GM12878 (cell line): ENCODE measurements at regions not wholly inside any gene's neighbourhood (a gene's known extent, or its start where the extent isn't known, plus 50 kb on each side); places are given as distances from the start of the nearest gene placed in this dataset.

Experiments
- ATAC-seq: fragments of 200-7000 bp; cut with Tn5 transposase; 3 replicates; pipeline ENCODE4 v1.9.1; 2020; ENCODE audit warnings: mild to moderate bottlenecking, moderate library complexity
- BruUV-seq: library from RNA; stranded (reverse); fragments of 400-500 nt; replicated peaks from 2 replicates; lab custom pipeline; 2021; lab: Mats Ljungman, UMichigan
- CTCF ChIA-PET: fragments of 300-600 bp; sonication (Branson Sonifier 250); formaldehyde crosslinking; extraction: SDS; loops from one replicate; lab custom pipeline; 2021; ENCODE audit warnings: inconsistent platforms; lab: Yijun Ruan, JAX
- POLR2A ChIA-PET: fragments of 350-600 bp; formaldehyde crosslinking; extraction: SDS; loops from one replicate; lab custom pipeline; 2021; ENCODE audit warnings: inconsistent platforms; lab: Charles Lee
- RAD21 ChIA-PET: fragments of 300-600 bp; sonication (Branson Sonifier 250); formaldehyde crosslinking; loops from one replicate; lab custom pipeline; 2023; ENCODE audit warnings: antibody characterized with exemption; ENCODE audit not compliant: unreplicated experiment; lab: Charles Lee
- SMC1A ChIA-PET: fragments of 300-600 bp; sonication (Branson Sonifier 250); formaldehyde crosslinking; loops from one replicate; lab custom pipeline; 2023; ENCODE audit not compliant: unreplicated experiment, uncharacterized antibody; lab: Charles Lee
- DNase-seq: peaks from one replicate; pipeline ENCODE4 v3.0.0-alpha.2; 2011; ENCODE audit warnings: low read depth, low spot score
- FAIRE-seq: peaks from 3 replicates; lab custom pipeline; 2011; peaks lifted over from hg19 to GRCh38; lab: Jason Lieb, UNC
- H2AFZ ChIP-seq: 2 replicates; pipeline ENCODE4 v1.6.0; 2011; ENCODE audit warnings: low read depth, low read length, control low read depth; ENCODE audit not compliant: control insufficient read depth
- H3K27ac ChIP-seq: 2 replicates; pipeline ENCODE4 v1.5.1; 2011; ENCODE audit warnings: control low read depth; ENCODE audit not compliant: control insufficient read depth, insufficient read depth
- H3K27me3 ChIP-seq, 2 experiments: replicated peaks in 1 of 2; 2 replicates each; pipeline versions ENCODE4 v1.6.0 to v1.6.1; 2011; ENCODE audit warnings: low read length in 1 of 2; ENCODE audit not compliant: control insufficient read depth in 2 of 2, insufficient read depth in 2 of 2
- H3K36me3 ChIP-seq, 2 experiments: 2 replicates each; pipeline ENCODE4 v1.5.1; 2011; ENCODE audit warnings: low read length in 1 of 2; ENCODE audit not compliant: control insufficient read depth in 2 of 2, insufficient read depth in 2 of 2
- H3K4me1 ChIP-seq: 2 replicates; pipeline ENCODE4 v1.6.1; 2011; ENCODE audit warnings: mild to moderate bottlenecking, low read length, moderate library complexity, mixed read lengths; ENCODE audit not compliant: control insufficient read depth, insufficient read depth
- H3K4me2 ChIP-seq: 2 replicates; pipeline ENCODE4 v1.6.0; 2011; ENCODE audit warnings: control low read depth; ENCODE audit not compliant: control insufficient read depth, insufficient read depth
- H3K4me3 ChIP-seq: fragments of 200-600 bp; sonication (generic); 2 replicates; pipeline ENCODE4 v1.5.1; 2016
- H3K79me2 ChIP-seq: 2 replicates; pipeline ENCODE4 v1.6.0; 2011; ENCODE audit warnings: low read length; ENCODE audit not compliant: control insufficient read depth, insufficient read depth
- H3K9ac ChIP-seq: 2 replicates; pipeline ENCODE4 v1.8.0; 2011; ENCODE audit warnings: low read length, control low read depth, mixed read lengths; ENCODE audit not compliant: control insufficient read depth, insufficient read depth
- H3K9me3 ChIP-seq: replicated peaks from 3 replicates; pipeline ENCODE4 v1.5.1; 2011; ENCODE audit warnings: mild to moderate bottlenecking, low read length; ENCODE audit not compliant: control insufficient read depth, insufficient read depth
- H4K20me1 ChIP-seq: 2 replicates; pipeline ENCODE4 v1.6.0; 2011; ENCODE audit not compliant: control insufficient read depth, insufficient read depth
- CREB1 ChIP-seq: IDR thresholded peaks from 2 replicates; pipeline ENCODE4 v1.6.1; 2012; ENCODE audit warnings: low read depth, mild to moderate bottlenecking, inconsistent platforms
- CUX1 ChIP-seq: IDR thresholded peaks from 2 replicates; pipeline ENCODE4 v1.6.1; 2012; ENCODE audit warnings: improper control_type of control experiment, low read depth, low read length; ENCODE audit not compliant: insufficient replicate concordance
- HDAC6 ChIP-seq: fragments of 200-600 bp; sonication (generic); IDR thresholded peaks from one replicate; pipeline ENCODE4 v1.8.0; 2017; ENCODE audit warnings: antibody characterized with exemption; ENCODE audit not compliant: unreplicated experiment
- KLF5 ChIP-seq: fragments of 450-650 bp; IDR thresholded peaks from 2 replicates; pipeline ENCODE4 v1.6.1; 2014; ENCODE audit warnings: mild to moderate bottlenecking; ENCODE audit not compliant: partially characterized antibody
- PAX8 ChIP-seq: fragments of 450-650 bp; IDR thresholded peaks from 2 replicates; pipeline ENCODE4 v1.6.1; 2017; ENCODE audit warnings: mild to moderate bottlenecking, moderate library complexity
- POLR2AphosphoS2 ChIP-seq: IDR thresholded peaks from 2 replicates; pipeline ENCODE4 v1.6.1; 2011; ENCODE audit warnings: low read depth, mild to moderate bottlenecking, low read length, improper control_type of control experiment, moderate library complexity
- SREBF1 ChIP-seq: IDR thresholded peaks from 2 replicates; pipeline ENCODE4 v1.6.1; 2012; ENCODE audit warnings: mild to moderate bottlenecking, low read length
- STAT1 ChIP-seq: fragments of 450-650 bp; conservative IDR thresholded peaks from 2 replicates; pipeline ENCODE4 v1.6.1; 2014; ENCODE audit warnings: antibody characterized with exemption, mild to moderate bottlenecking
- SUZ12 ChIP-seq: fragments of 200-600 bp; sonication (generic); IDR thresholded peaks from one replicate; pipeline ENCODE4 v1.6.1; 2018; ENCODE audit warnings: antibody characterized with exemption, mild to moderate bottlenecking; ENCODE audit not compliant: unreplicated experiment
- USF1 ChIP-seq: IDR thresholded peaks from 2 replicates; pipeline ENCODE4 v1.6.1; 2011; ENCODE audit warnings: borderline replicate concordance, low read depth, mild to moderate bottlenecking, moderate library complexity, mixed read lengths, low read length; ENCODE audit not compliant: insufficient read depth; ENCODE audit errors: extremely low read length
- ZBTB4 ChIP-seq: fragments of 450-650 bp; formaldehyde crosslinking; IDR thresholded peaks from 2 replicates; pipeline ENCODE4 v1.4.0; 2022; ENCODE audit warnings: mild to moderate bottlenecking, moderate library complexity
- WGBS: methylation state at CpG from one replicate; pipeline ENCODE4 v1.1.6; 2016; ENCODE audit warnings: low lambda C conversion rate; ENCODE audit not compliant: insufficient replicate concordance, insufficient coverage; ENCODE audit errors: missing lambda C conversion rate; 5-methylcytosine and 5-hydroxymethylcytosine counted together
- in situ Hi-C: fragments of 300-500 bp; cut with MboI; formaldehyde crosslinking; loops from 9 replicates; pipeline ENCODE4 v1.14.3; 2018; ENCODE audit warnings: mixed read lengths
- intact Hi-C: fragments of 100-400 bp; cut with micrococcal nuclease; formaldehyde crosslinking; loops from one replicate; pipeline ENCODE4 v1.14.2; 2022; ENCODE audit not compliant: unreplicated experiment

DNA sequence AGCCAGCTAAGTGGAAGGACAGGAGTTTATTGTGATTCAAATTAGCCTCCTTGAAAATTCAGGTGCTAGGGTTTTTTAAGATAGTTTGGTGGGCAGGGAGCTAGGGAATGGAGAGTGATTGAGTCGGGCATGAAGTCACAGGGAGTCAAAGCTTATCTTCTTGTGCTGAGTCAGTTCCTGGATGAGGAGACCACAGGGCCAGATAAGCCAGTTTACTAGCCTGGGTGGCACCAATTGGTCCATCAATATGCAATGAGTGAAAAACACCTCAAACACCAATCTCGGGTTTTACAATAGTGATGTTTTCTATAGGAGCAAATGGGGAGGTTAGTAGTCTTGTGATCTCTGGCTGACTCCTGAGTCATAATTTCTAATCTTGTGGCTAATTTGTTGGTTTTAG, 165.1 kb downstream of the ABCC12 start:
- no peak for ATAC-seq
- POLR2A ChIA-PET = no interaction called here

More for the DNA sequence above, 165.1 kb downstream of the ABCC12 start:
- Histone ChIP-seq H3K4me3 (no peak overlapping the region), H3K4me2 (no peak overlapping the region), H4K20me1 (no peaks in the 10 kb centered on the region), H3K4me1 (no peaks in the 10 kb centered on the region), H3K79me2 (no peaks in the 10 kb centered on the region), H3K36me3 (no peaks in the 10 kb centered on the region), H3K9ac (no peak overlapping the region)
- CTCF ChIA-PET = no interaction called here
- no peak for FAIRE-seq
- in situ Hi-C loops = no loop called here
- no TSS peak for BruUV-seq
- SMC1A ChIA-PET = interaction anchor here (1.4 to 2.2 kb wide), 2 partner anchors 12 to 14 kb away, joined by 3 to 11 read pairs; no protein-coding TSS in a partner anchor
- intact Hi-C loops = no loop called here
- no peak for DNase-seq
- RAD21 ChIA-PET = no interaction called here
- WGBS = 24% methylated on average over 2 of the region's 2 CpGs
- TF ChIP-seq CREB1 = no peak
- no peak for TF ChIP-seq USF1
- TF ChIP-seq ZBTB4 (CRISPR knock-in tag) = no peak
- no peak for TF ChIP-seq PAX8
- no peak for TF ChIP-seq CUX1
- TF ChIP-seq SREBF1 = no peak
- no peak for TF ChIP-seq SUZ12
- TF ChIP-seq STAT1 = no peak
- TF ChIP-seq POLR2AphosphoS2 = no peak
- TF ChIP-seq KLF5 = no peak
- no peak for TF ChIP-seq HDAC6
- TF ChIP-seq, all 136 proteins: peak for 0
- H3K9me3 ChIP-seq = no peaks in the 10 kb centered on the region
- H2AFZ ChIP-seq = no peak overlapping the region
- H3K27me3 ChIP-seq = no peaks in the 10 kb centered on the region
- H3K27ac ChIP-seq = no peak overlapping the region
